Astrocyte of the hippocampus (primary cell): ENCODE measurements at regions not wholly inside any gene's neighbourhood (a gene's known extent, or its start where the extent isn't known, plus 50 kb on each side); places are given as distances from the start of the nearest gene placed in this dataset.

Experiments
- DNase-seq: peaks from one replicate; pipeline ENCODE4 v3.0.0; 2011; ENCODE audit warnings: low read depth, low spot score

DNA sequence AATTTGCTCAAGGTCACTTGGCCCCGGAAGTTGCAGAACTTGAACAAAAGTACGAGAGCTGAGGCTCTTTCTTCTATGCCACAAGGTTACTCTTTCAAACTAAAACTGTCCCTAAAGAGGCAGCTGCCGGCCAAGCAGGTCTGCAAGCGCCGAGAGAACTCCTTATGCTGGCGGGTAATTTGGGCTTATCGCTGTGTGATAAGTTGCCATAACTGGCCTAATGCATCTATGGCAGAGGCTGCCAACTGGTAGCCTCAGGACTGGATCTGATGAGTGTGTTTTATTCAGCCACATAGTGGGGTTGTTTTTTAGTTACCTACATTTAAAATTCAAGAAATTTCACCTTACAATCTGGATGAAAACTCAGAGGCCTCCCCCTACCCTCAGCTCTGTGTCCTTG is 68.1 kb upstream of the SPOCK1 start:
- DNase-seq = no peak

DNA sequence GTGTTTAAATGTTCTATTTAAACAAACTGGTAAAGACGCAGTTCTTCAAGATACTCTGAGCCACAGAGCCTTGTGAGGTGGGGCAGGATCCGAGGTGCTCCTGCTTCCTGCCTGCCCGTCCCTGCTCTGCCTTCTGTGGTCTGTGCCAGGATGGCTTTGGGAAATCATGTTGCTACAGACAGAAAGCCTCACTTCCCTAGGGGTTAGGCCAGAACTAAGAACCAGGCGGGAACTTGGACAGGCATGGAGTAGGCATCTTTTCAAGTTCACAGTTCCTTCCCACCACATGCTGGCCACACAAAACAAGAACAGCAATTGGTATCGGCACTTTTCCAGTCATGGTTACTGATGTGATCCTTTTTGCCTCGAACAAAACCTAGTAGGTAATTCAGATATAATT is 67.7 kb upstream of the SPOCK1 start:
- DNase-seq = no peak

DNA sequence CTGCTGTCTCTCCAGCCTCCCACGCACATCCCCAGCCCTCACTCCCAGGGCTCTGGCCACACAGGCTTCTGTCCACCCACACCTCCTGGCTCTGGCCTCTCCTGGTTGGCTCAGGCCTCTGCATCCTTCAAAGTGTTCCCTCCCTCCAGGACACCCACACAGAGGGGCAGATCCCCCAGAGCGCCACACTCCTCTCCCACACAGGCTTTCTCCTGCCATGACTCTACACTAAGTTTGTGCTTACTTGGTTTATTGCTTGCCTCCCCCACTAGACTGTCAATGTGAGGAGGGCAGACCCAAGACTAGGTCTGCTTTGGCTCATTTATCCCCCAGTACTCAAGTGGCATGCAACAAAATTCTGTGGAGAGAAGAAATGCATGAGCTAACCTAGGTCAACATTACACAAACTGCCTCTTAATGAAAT is 67.0 kb upstream of the SPOCK1 start:
- DNase-seq = peak; percentile 28

DNA sequence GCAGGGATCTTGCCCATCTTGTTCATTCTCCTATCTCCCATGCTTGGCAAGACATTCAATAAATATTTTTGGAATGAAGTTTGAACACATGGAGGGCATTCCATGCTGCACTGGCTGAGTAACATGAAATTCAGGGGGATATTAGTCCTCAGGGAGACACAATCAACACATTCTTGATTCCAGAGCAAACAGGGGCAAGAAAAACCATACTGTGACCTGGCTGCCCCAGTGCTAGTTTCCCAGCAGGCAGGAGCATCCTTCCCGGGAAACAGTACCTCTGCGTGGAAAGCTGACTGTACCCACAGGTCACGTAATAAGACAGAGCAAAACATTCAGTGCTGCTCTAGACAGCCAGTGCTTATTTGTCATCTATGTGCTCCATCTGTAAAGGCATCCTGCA is 66.3 kb upstream of the SPOCK1 start:
- peak; percentile 34 for DNase-seq

DNA sequence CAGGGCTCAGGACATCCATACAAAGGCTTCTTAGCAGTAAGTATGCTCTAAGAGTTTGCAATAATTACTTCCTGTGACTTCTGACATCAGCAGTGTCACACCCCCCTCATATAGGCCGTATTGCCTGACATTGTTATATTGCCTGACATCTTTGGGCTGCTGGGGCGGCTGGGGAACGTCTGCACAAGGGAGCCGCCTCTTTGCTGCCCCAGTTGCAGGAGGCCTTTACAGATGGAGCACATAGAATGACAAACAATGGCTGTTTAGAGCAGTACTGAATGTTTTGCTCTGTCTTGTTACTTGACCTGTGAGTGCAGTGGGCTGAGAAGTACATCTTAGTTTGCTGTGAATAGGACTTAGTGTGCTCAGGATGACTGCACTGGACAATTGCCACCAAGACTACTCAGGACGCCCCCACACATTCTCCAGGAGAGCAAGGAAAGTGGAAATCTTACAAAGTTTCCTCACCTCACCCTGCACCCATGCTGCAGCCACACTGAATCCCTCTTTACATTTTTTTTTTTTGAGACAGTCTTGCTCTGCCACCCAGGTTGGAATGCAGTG is 65.4 kb upstream of the SPOCK1 start:
- DNase-seq = peak; percentile 29

DNA sequence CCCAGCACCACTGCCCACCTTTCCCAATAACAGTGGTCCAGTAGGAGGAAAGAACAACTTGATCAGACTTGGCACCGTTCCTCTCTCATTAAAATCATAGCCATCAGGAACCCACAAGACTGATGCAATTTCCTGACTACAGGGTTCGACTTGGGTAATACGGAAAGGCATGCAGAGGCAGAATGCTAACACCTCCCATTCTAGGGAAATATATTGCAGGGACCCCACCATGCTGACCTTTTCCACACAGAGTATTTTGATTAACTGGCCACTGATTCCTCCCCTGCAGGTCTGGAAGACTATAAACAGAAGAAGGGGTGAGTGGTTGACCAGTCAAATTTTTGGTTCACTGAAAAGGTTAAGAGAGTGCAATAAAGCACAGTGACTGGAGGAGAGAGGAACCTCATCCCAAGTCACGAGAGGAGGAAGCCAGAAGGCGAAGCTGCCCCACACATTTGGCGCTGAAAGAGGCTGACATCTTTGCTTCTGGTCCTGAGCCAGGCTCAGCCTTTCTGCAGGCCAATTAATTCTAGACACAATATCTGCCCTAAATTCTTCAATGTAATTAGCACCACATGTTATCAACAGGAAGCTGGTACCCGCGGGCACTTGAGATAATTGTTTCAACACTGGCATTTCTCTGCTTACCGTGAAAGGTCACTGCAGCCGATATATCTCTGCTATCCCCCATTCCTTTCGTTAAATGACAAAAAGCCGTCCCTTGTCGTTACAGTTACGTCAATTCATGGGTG is 64.7 kb upstream of the SPOCK1 start:
- peak; percentile 78 for DNase-seq

DNA sequence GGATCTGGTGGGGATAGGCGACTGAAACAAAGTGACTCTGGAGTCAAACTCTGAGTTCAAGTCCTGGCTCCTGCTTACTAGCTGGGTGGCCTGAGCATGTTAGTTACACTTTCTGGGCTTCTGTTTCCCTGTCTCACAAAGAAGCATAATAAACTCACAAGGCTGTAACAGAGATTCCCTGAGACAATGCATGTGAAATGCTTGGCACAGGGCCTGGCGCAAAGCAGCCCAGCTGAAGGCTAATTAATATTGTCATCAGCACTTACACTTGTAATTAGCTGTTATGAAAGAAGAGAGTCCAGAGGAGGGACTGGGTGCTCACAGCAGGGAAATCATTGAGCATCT is 64.1 kb upstream of the SPOCK1 start:
- no peak for DNase-seq

DNA sequence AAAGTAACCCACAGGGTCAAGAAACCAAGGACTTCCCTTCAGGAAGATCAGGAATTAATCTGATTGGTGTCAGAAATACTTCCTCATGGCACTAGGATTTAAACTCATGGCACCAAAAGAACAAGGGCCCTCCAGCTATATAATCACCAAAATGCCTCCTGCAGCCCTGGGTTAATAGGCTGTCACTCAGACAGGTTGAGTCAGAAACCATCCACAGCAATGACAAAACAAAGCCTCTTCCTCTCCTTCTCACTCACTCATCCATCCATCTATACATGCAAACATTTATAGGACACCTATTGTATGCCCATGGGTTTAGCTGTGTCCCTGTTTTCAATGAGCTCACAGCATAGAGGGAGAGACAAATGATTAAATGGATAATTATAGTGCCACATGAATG is 62.5 kb upstream of the SPOCK1 start:
- no peak for DNase-seq

DNA sequence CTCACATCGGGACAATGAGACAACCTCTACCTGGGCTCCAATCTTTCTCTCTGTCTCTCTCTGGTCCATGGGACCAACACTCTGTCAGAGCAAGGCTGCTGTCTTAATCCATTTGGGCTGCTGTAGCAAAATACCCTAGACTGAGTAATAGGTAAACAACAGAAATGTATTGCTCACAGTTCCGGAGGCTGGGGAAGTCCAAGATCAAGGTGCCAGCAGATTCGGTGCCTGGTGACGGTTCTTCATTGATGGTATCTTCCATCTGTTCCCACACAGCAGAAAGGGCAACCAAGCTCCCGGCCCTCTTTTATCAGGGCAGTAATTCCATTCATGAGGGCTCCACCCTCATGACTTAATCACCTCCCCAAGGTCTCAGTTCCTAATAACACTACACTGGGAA is 61.3 kb upstream of the SPOCK1 start:
- no peak for DNase-seq
